ENCODE measurements at regions not wholly inside any gene's neighbourhood (a gene's known extent, or its start where the extent isn't known, plus 50 kb on each side); places are given as distances from the start of the nearest gene placed in this dataset.
"Not testable (repeated sequence)": the region's sequence is repeated elsewhere in the genome, so short reads cannot be mapped to it uniquely, and the experiment has no call there.

GRCh38 chr2:53114991-53115390 is 652.6 kb upstream of the CHAC2 start:
- no peak for ATAC-seq
- 38 to 80% methylated on average over 1 of the region's 1 CpG for WGBS, 2 donors (ENCODE audit: low coverage in 1 of 2)
- H3K4me3 ChIP-seq: no peak overlapping the region
- H3K4me1 ChIP-seq: no peaks in the 10 kb centered on the region
- no peaks in the 10 kb centered on the region for H3K36me3 ChIP-seq
- H3K9me3 ChIP-seq: no peaks in the 10 kb centered on the region
- no peak for TF ChIP-seq POLR2A (IDR thresholded peaks at IDR 0.05)
- no peak for TF ChIP-seq EP300 (IDR thresholded peaks at IDR 0.05)
- no peak for TF ChIP-seq CTCF (IDR thresholded peaks at IDR 0.05)
- TF ChIP-seq POLR2AphosphoS5 (IDR thresholded peaks at IDR 0.05): no peak
- no peak overlapping the region for H3K27ac ChIP-seq
- no peaks in the 10 kb centered on the region for H3K27me3 ChIP-seq

GRCh38 chr2:53114582-53114981 is 653.0 kb upstream of the CHAC2 start:
- WGBS, 2 donors (ENCODE audit: low coverage in 1 of 2): 91% methylated on average over 2 of the region's 2 CpGs
- Histone ChIP-seq H3K27ac (no peak overlapping the region), H3K4me3 (no peak overlapping the region), H3K36me3 (no peaks in the 10 kb centered on the region), H3K9me3 (no peaks in the 10 kb centered on the region), H3K4me1 (no peaks in the 10 kb centered on the region), H3K27me3 (no peaks in the 10 kb centered on the region)
- ATAC-seq: no peak
- TF ChIP-seq CTCF (IDR thresholded peaks at IDR 0.05) (no peak), POLR2A (IDR thresholded peaks at IDR 0.05) (no peak), POLR2AphosphoS5 (IDR thresholded peaks at IDR 0.05) (no peak), EP300 (IDR thresholded peaks at IDR 0.05) (no peak)

- H3K4me1 ChIP-seq, H3K27me3 ChIP-seq, H3K4me3 ChIP-seq, ATAC-seq, H3K9me3 ChIP-seq, H3K27ac ChIP-seq, H3K36me3 ChIP-seq: not testable (repeated sequence)
- WGBS, 2 donors (ENCODE audit: low coverage in 1 of 2): 33 to 70% methylated on average over 3 to 7 of the region's 9 CpGs
Measured at GRCh38 chr2:53112408-53112807, 655.2 kb upstream of the CHAC2 start.

GRCh38 chr2:53111406-53111805 is 656.2 kb upstream of the CHAC2 start:
- Histone ChIP-seq H3K4me3 (no peak overlapping the region), H3K9me3 (no peaks in the 10 kb centered on the region), H3K4me1 (no peaks in the 10 kb centered on the region), H3K36me3 (no peaks in the 10 kb centered on the region), H3K27me3 (no peaks in the 10 kb centered on the region), H3K27ac (no peak overlapping the region)
- WGBS, 2 donors (ENCODE audit: low coverage in 1 of 2): 33% methylated on average over 3 of the region's 3 CpGs
- no peak for ATAC-seq
- TF ChIP-seq POLR2AphosphoS5 (IDR thresholded peaks at IDR 0.05): no peak
- no peak for TF ChIP-seq CTCF (IDR thresholded peaks at IDR 0.05)
- TF ChIP-seq EP300 (IDR thresholded peaks at IDR 0.05): no peak
- TF ChIP-seq POLR2A (IDR thresholded peaks at IDR 0.05): no peak

- Histone ChIP-seq H3K27ac (no peak overlapping the region), H3K4me3 (no peak overlapping the region), H3K36me3 (no peaks in the 10 kb centered on the region), H3K9me3 (no peaks in the 10 kb centered on the region), H3K27me3 (no peaks in the 10 kb centered on the region), H3K4me1 (no peaks in the 10 kb centered on the region)
- no peak for TF ChIP-seq CTCF (IDR thresholded peaks at IDR 0.05)
- no peak for TF ChIP-seq EP300 (IDR thresholded peaks at IDR 0.05)
- TF ChIP-seq POLR2A (IDR thresholded peaks at IDR 0.05): no peak
- TF ChIP-seq POLR2AphosphoS5 (IDR thresholded peaks at IDR 0.05): no peak
- WGBS, 2 donors (ENCODE audit: low coverage in 1 of 2): 60 to 83% methylated on average over 1 of the region's 1 CpG
- ATAC-seq: no peak
Measured at GRCh38 chr2:53111004-53111403, 656.6 kb upstream of the CHAC2 start.

- Histone ChIP-seq H3K4me1 (no peaks in the 10 kb centered on the region), H3K4me3 (no peak overlapping the region), H3K9me3 (no peaks in the 10 kb centered on the region), H3K27ac (no peak overlapping the region), H3K27me3 (no peaks in the 10 kb centered on the region), H3K36me3 (no peaks in the 10 kb centered on the region)
- no peak for ATAC-seq
- 79 to 93% methylated on average over 2 of the region's 2 CpGs for WGBS, 2 donors (ENCODE audit: low coverage in 1 of 2)
- TF ChIP-seq EP300 (IDR thresholded peaks at IDR 0.05) (no peak), CTCF (IDR thresholded peaks at IDR 0.05) (no peak), POLR2A (IDR thresholded peaks at IDR 0.05) (no peak), POLR2AphosphoS5 (IDR thresholded peaks at IDR 0.05) (no peak)
Measured at GRCh38 chr2:53108246-53108645, 659.4 kb upstream of the CHAC2 start.
